ENCODE measurements at regions not wholly inside any gene's neighbourhood (a gene's known extent, or its start where the extent isn't known, plus 50 kb on each side); places are given as distances from the start of the nearest gene placed in this dataset.

GRCh38 chr2:23155022-23155421, 230.0 kb upstream of the KLHL29 start:
- ChIA-PET CTCF (no interaction called here), POLR2A (no interaction called here)
- H3K27me3 ChIP-seq (ENCODE audit: control insufficient read depth, insufficient read depth, low read length), result 0 out of 2 replicates have a peak, but pooled peaks cover 2% of the 10 kb centered on the region
- no peaks in the 10 kb centered on the region for H3K4me1 ChIP-seq (ENCODE audit: control insufficient read depth, insufficient read depth, low read length)
- H3K9me3 ChIP-seq (ENCODE audit: control insufficient read depth, insufficient read depth, low read depth, low read length), result no peaks in the 10 kb centered on the region
- ATAC-seq (no peak), DNase-seq (ENCODE audit: low read depth, low spot score) (no peak)
- H3K27ac ChIP-seq (ENCODE audit: low read length), result no peak overlapping the region
- no TSS peak for BruUV-seq (replicated peaks)
- no peaks in the 10 kb centered on the region for H3K36me3 ChIP-seq (ENCODE audit: control insufficient read depth, insufficient read depth, low read length)
- in situ Hi-C loops (cut with HindIII; ENCODE audit: low pct_unique_long_range_greater_than_20kb, low sequenced_read_pairs), result no loop called here
- H3K4me3 ChIP-seq (ENCODE audit: low read depth in 2 of 2, low read length in 2 of 2), result no peak overlapping the region
- TF ChIP-seq POLR2AphosphoS5 (IDR thresholded peaks at IDR 0.05; ENCODE audit: low read depth, low read length) (no peak), REST (IDR thresholded peaks at IDR 0.05; ENCODE audit: insufficient read depth in 1 of 2, low read depth in 2 of 2, low read length in 1 of 2) (no peak), CTCF (IDR thresholded peaks at IDR 0.05) (no peak), TCF7L2 (IDR thresholded peaks at IDR 0.05; ENCODE audit: low read depth, low read length) (no peak), SIN3A (IDR thresholded peaks at IDR 0.05; ENCODE audit: borderline replicate concordance, insufficient read depth, low read depth, low read length) (no peak)
- intact Hi-C loops (cut with micrococcal nuclease; ENCODE audit: unreplicated experiment), result no loop called here

GRCh38 chr2:23157812-23158211, 227.2 kb upstream of the KLHL29 start:
- no peak for DNase-seq (ENCODE audit: low read depth, low spot score)
- no peak for ATAC-seq
- no peak overlapping the region for H3K27ac ChIP-seq (ENCODE audit: low read length)
- no peaks in the 10 kb centered on the region for H3K27me3 ChIP-seq (ENCODE audit: control insufficient read depth, insufficient read depth, low read length)
- no TSS peak for BruUV-seq (replicated peaks)
- CTCF ChIA-PET, result no interaction called here
- TF ChIP-seq SIN3A (IDR thresholded peaks at IDR 0.05; ENCODE audit: borderline replicate concordance, insufficient read depth, low read depth, low read length) (no peak), TCF7L2 (IDR thresholded peaks at IDR 0.05; ENCODE audit: low read depth, low read length) (no peak), POLR2AphosphoS5 (IDR thresholded peaks at IDR 0.05; ENCODE audit: low read depth, low read length) (no peak), REST (IDR thresholded peaks at IDR 0.05; ENCODE audit: insufficient read depth in 1 of 2, low read depth in 2 of 2, low read length in 1 of 2) (no peak), CTCF (IDR thresholded peaks at IDR 0.05) (no peak)
- in situ Hi-C loops (cut with HindIII; ENCODE audit: low pct_unique_long_range_greater_than_20kb, low sequenced_read_pairs), result no loop called here
- no peaks in the 10 kb centered on the region for H3K36me3 ChIP-seq (ENCODE audit: control insufficient read depth, insufficient read depth, low read length)
- H3K9me3 ChIP-seq (ENCODE audit: control insufficient read depth, insufficient read depth, low read depth, low read length), result no peaks in the 10 kb centered on the region
- H3K4me1 ChIP-seq (ENCODE audit: control insufficient read depth, insufficient read depth, low read length), result no peaks in the 10 kb centered on the region
- POLR2A ChIA-PET, result no interaction called here
- intact Hi-C loops (cut with micrococcal nuclease; ENCODE audit: unreplicated experiment), result no loop called here
- H3K4me3 ChIP-seq (ENCODE audit: low read depth in 2 of 2, low read length in 2 of 2), result no peak overlapping the region

Measured in Panc1 (cell line).